GM12873 (cell line): ENCODE measurements at regions not wholly inside any gene's neighbourhood (a gene's known extent, or its start where the extent isn't known, plus 50 kb on each side); places are given as distances from the start of the nearest gene placed in this dataset.

Experiments used
- TF ChIP-seq, protein P1 (sequence below): IDR thresholded peaks from 2 replicates; pipeline ENCODE4 v1.5.1; 2012; ENCODE audit warnings: low read depth, mild to moderate bottlenecking, moderate library complexity, low read length, control low read depth; ENCODE audit not compliant: insufficient read depth; ENCODE audit errors: missing control alignments

- TF ChIP-seq, protein P1, sequence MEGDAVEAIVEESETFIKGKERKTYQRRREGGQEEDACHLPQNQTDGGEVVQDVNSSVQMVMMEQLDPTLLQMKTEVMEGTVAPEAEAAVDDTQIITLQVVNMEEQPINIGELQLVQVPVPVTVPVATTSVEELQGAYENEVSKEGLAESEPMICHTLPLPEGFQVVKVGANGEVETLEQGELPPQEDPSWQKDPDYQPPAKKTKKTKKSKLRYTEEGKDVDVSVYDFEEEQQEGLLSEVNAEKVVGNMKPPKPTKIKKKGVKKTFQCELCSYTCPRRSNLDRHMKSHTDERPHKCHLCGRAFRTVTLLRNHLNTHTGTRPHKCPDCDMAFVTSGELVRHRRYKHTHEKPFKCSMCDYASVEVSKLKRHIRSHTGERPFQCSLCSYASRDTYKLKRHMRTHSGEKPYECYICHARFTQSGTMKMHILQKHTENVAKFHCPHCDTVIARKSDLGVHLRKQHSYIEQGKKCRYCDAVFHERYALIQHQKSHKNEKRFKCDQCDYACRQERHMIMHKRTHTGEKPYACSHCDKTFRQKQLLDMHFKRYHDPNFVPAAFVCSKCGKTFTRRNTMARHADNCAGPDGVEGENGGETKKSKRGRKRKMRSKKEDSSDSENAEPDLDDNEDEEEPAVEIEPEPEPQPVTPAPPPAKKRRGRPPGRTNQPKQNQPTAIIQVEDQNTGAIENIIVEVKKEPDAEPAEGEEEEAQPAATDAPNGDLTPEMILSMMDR = no peak
Measured at GRCh38 chr7:93636276-93636675, 61.8 kb upstream of the CALCR start.

DNA sequence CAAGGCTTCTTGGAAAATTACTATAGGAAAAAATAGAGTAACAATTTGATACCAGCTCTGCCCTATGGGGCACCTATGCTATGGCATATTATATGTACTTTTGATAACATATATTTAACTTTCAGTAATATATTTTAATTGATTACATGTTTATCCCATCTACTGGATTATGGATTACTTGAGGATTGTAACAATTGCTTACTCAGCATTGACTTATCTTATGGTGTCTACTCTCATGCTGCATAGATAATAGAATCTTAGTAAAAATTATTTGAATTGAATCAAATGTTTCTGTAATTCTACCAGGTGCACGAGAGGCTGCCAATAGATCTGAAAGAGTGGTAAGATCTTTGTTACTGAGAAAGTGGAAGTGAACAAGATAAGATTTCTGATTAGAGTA is 57.8 kb upstream of the CALCR start:
- TF ChIP-seq, protein P1 = no peak

GRCh38 chr7:93629291-93629801 is 54.8 kb upstream of the CALCR start:
- TF ChIP-seq, protein P1 = no peak

GRCh38 chr7:93626869-93627268 is 52.3 kb upstream of the CALCR start:
- TF ChIP-seq, protein P1 = no peak
